H9 (cell line): ENCODE measurements at regions not wholly inside any gene's neighbourhood (a gene's known extent, or its start where the extent isn't known, plus 50 kb on each side); places are given as distances from the start of the nearest gene placed in this dataset.

ENCODE experiments used
- DNase-seq: peaks from one replicate; pipeline ENCODE4 v3.0.0-alpha.2; 2017
- H2AFZ ChIP-seq: one replicate; pipeline ENCODE4 v1.6.1; 2013; ENCODE audit warnings: mild to moderate bottlenecking, low read length, control low read depth, moderate library complexity
- H2AK5ac ChIP-seq: 2 replicates; pipeline ENCODE4 v1.6.1; 2013; ENCODE audit warnings: low read length, control low read depth, mixed read lengths; ENCODE audit not compliant: insufficient read length
- H2BK120ac ChIP-seq: one replicate; pipeline ENCODE4 v1.6.1; 2013; ENCODE audit warnings: low read depth, mild to moderate bottlenecking, low read length, control low read depth, inconsistent platforms; ENCODE audit not compliant: poor library complexity, severe bottlenecking
- H2BK12ac ChIP-seq: 2 replicates; pipeline ENCODE4 v1.6.1; 2013; ENCODE audit warnings: low read length, control low read depth, mixed read lengths, low read depth; ENCODE audit not compliant: insufficient read length
- H2BK15ac ChIP-seq: 2 replicates; pipeline ENCODE4 v1.6.1; 2013; ENCODE audit warnings: low read depth, low read length, control low read depth
- H2BK20ac ChIP-seq: one replicate; pipeline ENCODE4 v1.6.1; 2013; ENCODE audit warnings: low read depth, mild to moderate bottlenecking, low read length, control low read depth, inconsistent platforms; ENCODE audit not compliant: poor library complexity, severe bottlenecking
- H2BK5ac ChIP-seq: 2 replicates; pipeline ENCODE4 v1.6.1; 2013; ENCODE audit warnings: low read length, control low read depth, mixed read lengths; ENCODE audit not compliant: insufficient read length
- H3K14ac ChIP-seq: 2 replicates; pipeline ENCODE4 v1.6.1; 2013; ENCODE audit warnings: low read length, control low read depth; ENCODE audit not compliant: insufficient read depth
- H3K18ac ChIP-seq: 2 replicates; pipeline ENCODE4 v1.6.1; 2013; ENCODE audit warnings: low read depth, mild to moderate bottlenecking, mixed read lengths, low read length, control low read depth; ENCODE audit not compliant: insufficient read length
- H3K23ac ChIP-seq: 2 replicates; pipeline ENCODE4 v1.6.1; 2013; ENCODE audit warnings: low read length, control low read depth, mixed read lengths, low read depth; ENCODE audit not compliant: insufficient read length
- H3K23me2 ChIP-seq: 2 replicates; pipeline ENCODE4 v1.6.1; 2013; ENCODE audit warnings: low read depth, mild to moderate bottlenecking, mixed read lengths, low read length, control low read depth; ENCODE audit not compliant: insufficient read length, poor library complexity, severe bottlenecking
- H3K27ac ChIP-seq: 2 replicates; pipeline ENCODE4 v1.5.1; 2013; ENCODE audit warnings: low read length, control low read depth, mixed read lengths, low read depth; ENCODE audit not compliant: insufficient read length
- H3K27me3 ChIP-seq: 2 replicates; pipeline ENCODE4 v1.6.1; 2013; ENCODE audit warnings: low read length, control low read depth, inconsistent platforms; ENCODE audit not compliant: insufficient read depth
- H3K4ac ChIP-seq: 2 replicates; pipeline ENCODE4 v1.6.1; 2013; ENCODE audit warnings: low read depth, mild to moderate bottlenecking, control low read depth, inconsistent platforms, low read length, moderate library complexity
- H3K4me1 ChIP-seq: 2 replicates; pipeline ENCODE4 v1.6.1; 2013; ENCODE audit warnings: low read length, control low read depth, inconsistent platforms; ENCODE audit not compliant: insufficient read depth
- H3K4me2 ChIP-seq: 2 replicates; pipeline ENCODE4 v1.6.1; 2013; ENCODE audit warnings: low read length, control low read depth, mixed read lengths; ENCODE audit not compliant: insufficient read length, insufficient read depth
- H3K56ac ChIP-seq: 2 replicates; pipeline ENCODE4 v1.6.1; 2013; ENCODE audit warnings: low read depth, mild to moderate bottlenecking, mixed read lengths, low read length, control low read depth; ENCODE audit not compliant: insufficient read length
- H3K79me1 ChIP-seq: 2 replicates; pipeline ENCODE4 v1.6.1; 2013; ENCODE audit warnings: low read depth, mild to moderate bottlenecking, moderate library complexity, low read length, control low read depth, inconsistent platforms; ENCODE audit not compliant: insufficient read depth, poor library complexity, severe bottlenecking
- H3K79me2 ChIP-seq: 2 replicates; pipeline ENCODE4 v1.6.1; 2013; ENCODE audit warnings: low read length, control low read depth, inconsistent platforms; ENCODE audit not compliant: insufficient read depth
- H3K9ac ChIP-seq: 2 replicates; pipeline ENCODE4 v1.6.1; 2013; ENCODE audit warnings: low read length, control low read depth, mixed read lengths; ENCODE audit not compliant: insufficient read length; ENCODE audit errors: extremely low read depth
- H3K9me3 ChIP-seq: one replicate; pipeline ENCODE4 v1.6.1; 2013; ENCODE audit warnings: low read depth, low read length, inconsistent platforms; ENCODE audit not compliant: control insufficient read depth
- H3T11ph ChIP-seq: one replicate; pipeline ENCODE4 v1.6.1; 2013; ENCODE audit warnings: mild to moderate bottlenecking, low read length, control low read depth, inconsistent platforms
- H4K20me1 ChIP-seq: one replicate; pipeline ENCODE4 v1.6.1; 2013; ENCODE audit not compliant: control insufficient read depth, insufficient read length, insufficient read depth
- H4K5ac ChIP-seq: 2 replicates; pipeline ENCODE4 v1.6.1; 2013; ENCODE audit warnings: low read depth, mild to moderate bottlenecking, mixed read lengths, low read length, control low read depth; ENCODE audit not compliant: insufficient read length
- H4K8ac ChIP-seq: replicated peaks from 2 replicates; pipeline ENCODE4 v1.6.1; 2013; ENCODE audit warnings: low read length, control low read depth, mixed read lengths, low read depth; ENCODE audit not compliant: insufficient read length
- H4K91ac ChIP-seq: 2 replicates; pipeline ENCODE4 v1.6.1; 2013; ENCODE audit warnings: low read depth, mild to moderate bottlenecking, moderate library complexity, mixed read lengths, low read length, control low read depth; ENCODE audit not compliant: insufficient read length
- H3K27ac Mint-ChIP-seq, 3 experiments: 2 replicates in 2 of 3; 3 replicates in 1 of 3; pipeline ENCODE4 v1.8.0; 2020 to 2021; ENCODE audit warnings: mixed read lengths in 3 of 3, mild to moderate bottlenecking in 1 of 3, moderate library complexity in 1 of 3
- H3K27me3 Mint-ChIP-seq: 2 replicates; pipeline ENCODE4 v1.8.0; 2021; ENCODE audit warnings: low read depth, mild to moderate bottlenecking, moderate library complexity, mixed read lengths
- H3K36me3 Mint-ChIP-seq, 3 experiments: 2 replicates in 2 of 3; 3 replicates in 1 of 3; pipeline ENCODE4 v1.8.0; 2020 to 2021; ENCODE audit warnings: low read depth in 3 of 3, mixed read lengths in 3 of 3; ENCODE audit not compliant: insufficient read depth in 1 of 3
- H3K4me1 Mint-ChIP-seq, 2 experiments: 2 replicates each; pipeline ENCODE4 v1.8.0; 2020; ENCODE audit warnings: mixed read lengths in 2 of 2
- H3K4me3 Mint-ChIP-seq, 2 experiments: 2 replicates in 1 of 2; 3 replicates in 1 of 2; pipeline ENCODE4 v1.8.0; 2020 to 2021; ENCODE audit warnings: mild to moderate bottlenecking in 2 of 2, mixed read lengths in 2 of 2, moderate library complexity in 1 of 2
- H3K9me3 Mint-ChIP-seq, 2 experiments: 2 replicates in 1 of 2; 3 replicates in 1 of 2; pipeline ENCODE4 v1.8.0; 2020; ENCODE audit warnings: mild to moderate bottlenecking in 2 of 2, mixed read lengths in 2 of 2, moderate library complexity in 1 of 2
- CTCF ChIP-seq: fragments of 200-600 bp; sonication (generic); conservative IDR thresholded peaks from 3 replicates; pipeline ENCODE4 v1.8.0; 2021; ENCODE audit warnings: antibody characterized with exemption, mild to moderate bottlenecking
- WGBS: extraction: QIAGEN DNeasy Blood & Tissue Kit; methylation state at CpG from one replicate; pipeline ENCODE4 v1.1.7; 2013; ENCODE audit warnings: missing lambda C conversion rate, low lambda C conversion rate, mixed read lengths; ENCODE audit not compliant: insufficient read length; ENCODE audit errors: extremely low coverage; 5-methylcytosine and 5-hydroxymethylcytosine counted together

DNA sequence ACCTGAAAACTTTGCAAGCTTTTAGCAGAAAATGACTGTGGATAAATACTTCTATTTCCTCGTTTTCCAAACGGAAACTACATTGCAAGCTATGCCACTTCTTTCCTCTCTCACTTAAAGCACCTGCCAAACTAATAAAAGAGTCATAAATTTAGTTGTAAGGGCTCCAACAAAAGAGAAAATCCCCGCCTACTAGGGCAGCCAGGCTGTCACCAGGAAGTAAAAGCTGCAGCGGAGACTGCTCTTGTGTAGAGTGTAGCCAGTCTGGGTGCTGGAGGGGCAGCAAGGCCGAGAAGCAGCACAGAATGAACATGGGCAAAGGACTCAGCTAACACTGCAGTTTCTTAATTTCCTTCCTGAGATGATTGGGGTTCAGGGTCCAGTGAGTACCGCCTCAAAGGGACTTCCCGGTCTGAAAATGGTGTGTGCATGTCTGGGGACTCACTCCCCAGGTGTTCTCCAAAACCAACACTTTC is 89.3 kb upstream of the MAML3 start:
- Histone ChIP-seq H4K8ac (no peak overlapping the region), H3K27ac (no peak overlapping the region)
- no peaks in the 10 kb centered on the region for H3K36me3 Mint-ChIP-seq

More for the DNA sequence above, 89.3 kb upstream of the MAML3 start:
- Mint-ChIP-seq H3K9me3 (no peaks in the 10 kb centered on the region), H3K27ac (no peak overlapping the region), H3K27me3 (peaks cover 1% of the 10 kb centered on the region; the same call in 1 of the 2 replicates), H3K4me1 (peaks cover 37 to 41% of the 10 kb centered on the region in 2 experiments), H3K4me3 (no peak overlapping the region)
- Histone ChIP-seq H3K79me2 (no peaks in the 10 kb centered on the region), H2AK5ac (no peak overlapping the region), H2BK12ac (no peak overlapping the region), H3K4me2 (no peak overlapping the region), H3K14ac (no peak overlapping the region), H3K9ac (no peak overlapping the region), H3K79me1 (no peaks in the 10 kb centered on the region), H4K20me1 (no peaks in the 10 kb centered on the region), H2BK15ac (no peak overlapping the region), H3K9me3 (no peaks in the 10 kb centered on the region), H2BK20ac (no peak overlapping the region), H2AFZ (no peak overlapping the region), H3K4me1 (peaks cover 6% of the 10 kb centered on the region), H4K91ac (no peak overlapping the region), H3T11ph (no peak overlapping the region), H2BK5ac (no peak overlapping the region), H3K56ac (no peak overlapping the region), H4K5ac (no peak overlapping the region), H3K4ac (no peak overlapping the region), H3K23ac (no peak overlapping the region), H3K18ac (no peak overlapping the region), H3K23me2 (no peaks in the 10 kb centered on the region), H3K27me3 (no peaks in the 10 kb centered on the region), H2BK120ac (no peak overlapping the region)
- TF ChIP-seq CTCF = no peak
- WGBS = no CpG with 5 or more reads among the region's 7 CpGs
- no peak for DNase-seq
